H9 (cell line): ENCODE measurements at regions not wholly inside any gene's neighbourhood (a gene's known extent, or its start where the extent isn't known, plus 50 kb on each side); places are given as distances from the start of the nearest gene placed in this dataset.

Experiments
- DNase-seq: peaks from one replicate; pipeline ENCODE4 v3.0.0-alpha.2; 2017
- H2AFZ ChIP-seq: one replicate; pipeline ENCODE4 v1.6.1; 2013; ENCODE audit warnings: mild to moderate bottlenecking, low read length, control low read depth, moderate library complexity
- H2AK5ac ChIP-seq: 2 replicates; pipeline ENCODE4 v1.6.1; 2013; ENCODE audit warnings: low read length, control low read depth, mixed read lengths; ENCODE audit not compliant: insufficient read length
- H2BK120ac ChIP-seq: one replicate; pipeline ENCODE4 v1.6.1; 2013; ENCODE audit warnings: low read depth, mild to moderate bottlenecking, low read length, control low read depth, inconsistent platforms; ENCODE audit not compliant: poor library complexity, severe bottlenecking
- H2BK12ac ChIP-seq: 2 replicates; pipeline ENCODE4 v1.6.1; 2013; ENCODE audit warnings: low read length, control low read depth, mixed read lengths, low read depth; ENCODE audit not compliant: insufficient read length
- H2BK15ac ChIP-seq: 2 replicates; pipeline ENCODE4 v1.6.1; 2013; ENCODE audit warnings: low read depth, low read length, control low read depth
- H2BK20ac ChIP-seq: one replicate; pipeline ENCODE4 v1.6.1; 2013; ENCODE audit warnings: low read depth, mild to moderate bottlenecking, low read length, control low read depth, inconsistent platforms; ENCODE audit not compliant: poor library complexity, severe bottlenecking
- H2BK5ac ChIP-seq: 2 replicates; pipeline ENCODE4 v1.6.1; 2013; ENCODE audit warnings: low read length, control low read depth, mixed read lengths; ENCODE audit not compliant: insufficient read length
- H3K14ac ChIP-seq: 2 replicates; pipeline ENCODE4 v1.6.1; 2013; ENCODE audit warnings: low read length, control low read depth; ENCODE audit not compliant: insufficient read depth
- H3K18ac ChIP-seq: 2 replicates; pipeline ENCODE4 v1.6.1; 2013; ENCODE audit warnings: low read depth, mild to moderate bottlenecking, mixed read lengths, low read length, control low read depth; ENCODE audit not compliant: insufficient read length
- H3K23ac ChIP-seq: 2 replicates; pipeline ENCODE4 v1.6.1; 2013; ENCODE audit warnings: low read length, control low read depth, mixed read lengths, low read depth; ENCODE audit not compliant: insufficient read length
- H3K23me2 ChIP-seq: 2 replicates; pipeline ENCODE4 v1.6.1; 2013; ENCODE audit warnings: low read depth, mild to moderate bottlenecking, mixed read lengths, low read length, control low read depth; ENCODE audit not compliant: insufficient read length, poor library complexity, severe bottlenecking
- H3K27ac ChIP-seq: 2 replicates; pipeline ENCODE4 v1.5.1; 2013; ENCODE audit warnings: low read length, control low read depth, mixed read lengths, low read depth; ENCODE audit not compliant: insufficient read length
- H3K27me3 ChIP-seq: 2 replicates; pipeline ENCODE4 v1.6.1; 2013; ENCODE audit warnings: low read length, control low read depth, inconsistent platforms; ENCODE audit not compliant: insufficient read depth
- H3K4ac ChIP-seq: 2 replicates; pipeline ENCODE4 v1.6.1; 2013; ENCODE audit warnings: low read depth, mild to moderate bottlenecking, control low read depth, inconsistent platforms, low read length, moderate library complexity
- H3K4me1 ChIP-seq: 2 replicates; pipeline ENCODE4 v1.6.1; 2013; ENCODE audit warnings: low read length, control low read depth, inconsistent platforms; ENCODE audit not compliant: insufficient read depth
- H3K4me2 ChIP-seq: 2 replicates; pipeline ENCODE4 v1.6.1; 2013; ENCODE audit warnings: low read length, control low read depth, mixed read lengths; ENCODE audit not compliant: insufficient read length, insufficient read depth
- H3K56ac ChIP-seq: 2 replicates; pipeline ENCODE4 v1.6.1; 2013; ENCODE audit warnings: low read depth, mild to moderate bottlenecking, mixed read lengths, low read length, control low read depth; ENCODE audit not compliant: insufficient read length
- H3K79me1 ChIP-seq: 2 replicates; pipeline ENCODE4 v1.6.1; 2013; ENCODE audit warnings: low read depth, mild to moderate bottlenecking, moderate library complexity, low read length, control low read depth, inconsistent platforms; ENCODE audit not compliant: insufficient read depth, poor library complexity, severe bottlenecking
- H3K79me2 ChIP-seq: 2 replicates; pipeline ENCODE4 v1.6.1; 2013; ENCODE audit warnings: low read length, control low read depth, inconsistent platforms; ENCODE audit not compliant: insufficient read depth
- H3K9ac ChIP-seq: 2 replicates; pipeline ENCODE4 v1.6.1; 2013; ENCODE audit warnings: low read length, control low read depth, mixed read lengths; ENCODE audit not compliant: insufficient read length; ENCODE audit errors: extremely low read depth
- H3K9me3 ChIP-seq: one replicate; pipeline ENCODE4 v1.6.1; 2013; ENCODE audit warnings: low read depth, low read length, inconsistent platforms; ENCODE audit not compliant: control insufficient read depth
- H3T11ph ChIP-seq: one replicate; pipeline ENCODE4 v1.6.1; 2013; ENCODE audit warnings: mild to moderate bottlenecking, low read length, control low read depth, inconsistent platforms
- H4K20me1 ChIP-seq: one replicate; pipeline ENCODE4 v1.6.1; 2013; ENCODE audit not compliant: control insufficient read depth, insufficient read length, insufficient read depth
- H4K5ac ChIP-seq: 2 replicates; pipeline ENCODE4 v1.6.1; 2013; ENCODE audit warnings: low read depth, mild to moderate bottlenecking, mixed read lengths, low read length, control low read depth; ENCODE audit not compliant: insufficient read length
- H4K8ac ChIP-seq: replicated peaks from 2 replicates; pipeline ENCODE4 v1.6.1; 2013; ENCODE audit warnings: low read length, control low read depth, mixed read lengths, low read depth; ENCODE audit not compliant: insufficient read length
- H4K91ac ChIP-seq: 2 replicates; pipeline ENCODE4 v1.6.1; 2013; ENCODE audit warnings: low read depth, mild to moderate bottlenecking, moderate library complexity, mixed read lengths, low read length, control low read depth; ENCODE audit not compliant: insufficient read length
- H3K27ac Mint-ChIP-seq, 3 experiments: 2 replicates in 2 of 3; 3 replicates in 1 of 3; pipeline ENCODE4 v1.8.0; 2020 to 2021; ENCODE audit warnings: mixed read lengths in 3 of 3, mild to moderate bottlenecking in 1 of 3, moderate library complexity in 1 of 3
- H3K27me3 Mint-ChIP-seq: 2 replicates; pipeline ENCODE4 v1.8.0; 2021; ENCODE audit warnings: low read depth, mild to moderate bottlenecking, moderate library complexity, mixed read lengths
- H3K36me3 Mint-ChIP-seq, 3 experiments: 2 replicates in 2 of 3; 3 replicates in 1 of 3; pipeline ENCODE4 v1.8.0; 2020 to 2021; ENCODE audit warnings: low read depth in 3 of 3, mixed read lengths in 3 of 3; ENCODE audit not compliant: insufficient read depth in 1 of 3
- H3K4me1 Mint-ChIP-seq, 2 experiments: 2 replicates each; pipeline ENCODE4 v1.8.0; 2020; ENCODE audit warnings: mixed read lengths in 2 of 2
- H3K4me3 Mint-ChIP-seq, 2 experiments: 2 replicates in 1 of 2; 3 replicates in 1 of 2; pipeline ENCODE4 v1.8.0; 2020 to 2021; ENCODE audit warnings: mild to moderate bottlenecking in 2 of 2, mixed read lengths in 2 of 2, moderate library complexity in 1 of 2
- H3K9me3 Mint-ChIP-seq, 2 experiments: 2 replicates in 1 of 2; 3 replicates in 1 of 2; pipeline ENCODE4 v1.8.0; 2020; ENCODE audit warnings: mild to moderate bottlenecking in 2 of 2, mixed read lengths in 2 of 2, moderate library complexity in 1 of 2
- CTCF ChIP-seq: fragments of 200-600 bp; sonication (generic); conservative IDR thresholded peaks from 3 replicates; pipeline ENCODE4 v1.8.0; 2021; ENCODE audit warnings: antibody characterized with exemption, mild to moderate bottlenecking
- WGBS: extraction: QIAGEN DNeasy Blood & Tissue Kit; methylation state at CpG from one replicate; pipeline ENCODE4 v1.1.7; 2013; ENCODE audit warnings: missing lambda C conversion rate, low lambda C conversion rate, mixed read lengths; ENCODE audit not compliant: insufficient read length; ENCODE audit errors: extremely low coverage; 5-methylcytosine and 5-hydroxymethylcytosine counted together

DNA sequence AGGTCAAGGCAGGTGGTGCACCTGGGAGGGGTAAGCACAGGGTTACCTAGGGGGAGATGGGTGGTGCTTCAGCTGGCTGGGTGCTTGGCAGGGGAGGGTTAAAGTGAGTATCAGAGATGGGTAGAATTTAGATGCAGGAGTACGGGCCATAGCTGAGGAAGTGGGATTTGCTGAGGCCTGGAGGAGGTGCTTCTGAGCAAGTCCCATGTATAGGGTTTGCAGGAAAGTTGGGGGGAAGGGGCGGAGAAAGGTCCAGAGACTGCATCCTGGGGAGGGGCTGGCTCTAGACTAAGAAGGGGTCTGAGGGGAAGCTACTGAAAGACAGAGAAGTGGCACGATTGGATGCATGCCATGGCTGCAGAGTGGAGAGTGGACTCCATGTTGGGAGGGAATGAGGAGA lies 281.6 kb upstream of the ZNF32 start:
- Histone ChIP-seq H3K18ac (no peak overlapping the region), H2AK5ac (no peak overlapping the region), H2AFZ (no peak overlapping the region), H3K79me2 (no peaks in the 10 kb centered on the region), H3K14ac (no peak overlapping the region), H3K27ac (no peak overlapping the region), H2BK5ac (no peak overlapping the region), H3K27me3 (no peaks in the 10 kb centered on the region), H3K4ac (no peak overlapping the region), H2BK15ac (no peak overlapping the region), H2BK20ac (no peak overlapping the region), H4K8ac (no peak overlapping the region), H4K91ac (no peak overlapping the region), H4K20me1 (no peaks in the 10 kb centered on the region), H3K79me1 (no peaks in the 10 kb centered on the region), H3K9ac (no peak overlapping the region), H2BK12ac (no peak overlapping the region), H3K4me1 (no peaks in the 10 kb centered on the region), H3K4me2 (no peak overlapping the region), H3T11ph (no peak overlapping the region), H2BK120ac (no peak overlapping the region), H3K56ac (no peak overlapping the region), H3K9me3 (no peaks in the 10 kb centered on the region), H3K23me2 (no peaks in the 10 kb centered on the region), H4K5ac (no peak overlapping the region), H3K23ac (no peak overlapping the region)
- TF ChIP-seq CTCF: no peak
- no CpG with 5 or more reads among the region's 3 CpGs for WGBS
- no peak overlapping the region for H3K4me3 Mint-ChIP-seq
- no peak for DNase-seq
- peaks cover 4 to 11% of the 10 kb centered on the region in 2 experiments; a peak in 4 of 5 replicates for H3K9me3 Mint-ChIP-seq
- H3K27me3 Mint-ChIP-seq: peaks cover 2% of the 10 kb centered on the region
- peaks cover 0 to 4% (median 2%) of the 10 kb centered on the region in 3 experiments; a peak in 2 of 7 replicates for H3K36me3 Mint-ChIP-seq
- H3K27ac Mint-ChIP-seq: no peak overlapping the region
- H3K4me1 Mint-ChIP-seq: peaks cover 0 to 3% of the 10 kb centered on the region in 2 experiments; a peak in 1 of 4 replicates
